Thyroid gland (tissue), 4 donors: ENCODE measurements at regions not wholly inside any gene's neighbourhood (a gene's known extent, or its start where the extent isn't known, plus 50 kb on each side); places are given as distances from the start of the nearest gene placed in this dataset.

Experiments used
- DNase-seq, 2 donors: peaks; one replicate each; pipeline ENCODE4 v3.0.0-alpha.2; 2019
- H3K27ac ChIP-seq, 3 donors: fragments of 200-600 bp; sonication (generic); 1 replicate in 2 of 3; 2 replicates in 1 of 3; pipeline ENCODE4 v1.5.1; 2016 to 2019; ENCODE audit warnings: mild to moderate bottlenecking in 1 of 3, moderate library complexity in 1 of 3
- H3K27me3 ChIP-seq: fragments of 200-600 bp; sonication (generic); one replicate; pipeline ENCODE4 v1.5.1; 2019
- H3K36me3 ChIP-seq, 2 donors: fragments of 200-600 bp; sonication (generic); one replicate each; pipeline ENCODE4 v1.5.1; 2016 to 2019
- H3K4me1 ChIP-seq, 2 donors: fragments of 200-600 bp; sonication (generic); one replicate each; pipeline ENCODE4 v1.5.1; 2017 to 2019
- H3K4me3 ChIP-seq, 3 donors: fragments of 200-600 bp; sonication (generic); replicated peaks in 1 of 3; 1 replicate in 2 of 3; 2 replicates in 1 of 3; pipeline ENCODE4 v1.5.1; 2016; ENCODE audit warnings: mild to moderate bottlenecking in 1 of 3
- H3K9me3 ChIP-seq: fragments of 200-600 bp; sonication (generic); one replicate; pipeline ENCODE4 v1.5.1; 2017
- POLR2A ChIP-seq, 2 donors: fragments of 450-650 bp; IDR thresholded peaks; one replicate each; pipeline ENCODE4 v1.6.1; 2017; ENCODE audit warnings: antibody characterized with exemption in 2 of 2, mild to moderate bottlenecking in 2 of 2, moderate library complexity in 1 of 2
- WGBS, 2 donors: methylation state at CpG; one replicate each; pipeline ENCODE4 v1.1.5; 2017; 5-methylcytosine and 5-hydroxymethylcytosine counted together
- intact Hi-C: fragments of 100-400 bp; cut with DNase I; formaldehyde crosslinking; loops from one replicate; pipeline ENCODE4 v1.15.1; 2023
- TF ChIP-seq, protein P1 (sequence below), 6 experiments: fragments of 200-600 bp in 3 of 6; fragments of 450-650 bp in 3 of 6; sonication (generic) in 3 of 6; IDR thresholded peaks; one replicate each; pipeline ENCODE4 v1.5.1; 2016 to 2019; ENCODE audit warnings: antibody characterized with exemption in 6 of 6, mild to moderate bottlenecking in 2 of 6, inconsistent platforms in 1 of 6, moderate library complexity in 1 of 6

DNA sequence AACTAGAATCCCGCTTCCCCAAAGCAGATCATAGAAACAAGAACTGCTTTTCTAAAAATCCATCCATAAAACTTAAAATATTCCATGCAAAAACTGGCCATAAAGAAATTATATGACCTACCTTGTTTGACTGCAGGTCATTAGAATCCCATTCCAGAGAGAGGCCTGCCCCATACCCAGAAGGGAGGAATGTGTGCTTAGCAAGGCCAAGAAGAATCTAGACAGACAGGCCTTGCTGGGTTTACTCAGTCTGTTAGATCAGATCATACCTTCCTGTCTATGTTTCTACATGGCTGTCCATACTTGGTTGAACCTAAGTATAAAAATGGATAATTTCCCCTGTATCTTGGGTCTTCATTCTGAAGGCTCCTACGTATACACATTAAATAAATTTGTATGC lies 358.8 kb upstream of the TRPC7 start:
- Histone ChIP-seq H3K4me3 (no peak overlapping the region), H3K27ac (no peak overlapping the region), H3K9me3 (no peaks in the 10 kb centered on the region), H3K4me1 (no peaks in the 10 kb centered on the region), H3K36me3 (no peaks in the 10 kb centered on the region), H3K27me3 (no peaks in the 10 kb centered on the region)
- intact Hi-C loops = no loop called here
- no peak for DNase-seq
- TF ChIP-seq, protein P1, sequence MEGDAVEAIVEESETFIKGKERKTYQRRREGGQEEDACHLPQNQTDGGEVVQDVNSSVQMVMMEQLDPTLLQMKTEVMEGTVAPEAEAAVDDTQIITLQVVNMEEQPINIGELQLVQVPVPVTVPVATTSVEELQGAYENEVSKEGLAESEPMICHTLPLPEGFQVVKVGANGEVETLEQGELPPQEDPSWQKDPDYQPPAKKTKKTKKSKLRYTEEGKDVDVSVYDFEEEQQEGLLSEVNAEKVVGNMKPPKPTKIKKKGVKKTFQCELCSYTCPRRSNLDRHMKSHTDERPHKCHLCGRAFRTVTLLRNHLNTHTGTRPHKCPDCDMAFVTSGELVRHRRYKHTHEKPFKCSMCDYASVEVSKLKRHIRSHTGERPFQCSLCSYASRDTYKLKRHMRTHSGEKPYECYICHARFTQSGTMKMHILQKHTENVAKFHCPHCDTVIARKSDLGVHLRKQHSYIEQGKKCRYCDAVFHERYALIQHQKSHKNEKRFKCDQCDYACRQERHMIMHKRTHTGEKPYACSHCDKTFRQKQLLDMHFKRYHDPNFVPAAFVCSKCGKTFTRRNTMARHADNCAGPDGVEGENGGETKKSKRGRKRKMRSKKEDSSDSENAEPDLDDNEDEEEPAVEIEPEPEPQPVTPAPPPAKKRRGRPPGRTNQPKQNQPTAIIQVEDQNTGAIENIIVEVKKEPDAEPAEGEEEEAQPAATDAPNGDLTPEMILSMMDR (IDR thresholded peaks at IDR 0.05) = no peak
- no peak for TF ChIP-seq POLR2A (IDR thresholded peaks at IDR 0.05)
- WGBS, 2 donors = 81 to 94% methylated on average over 2 of the region's 2 CpGs

DNA sequence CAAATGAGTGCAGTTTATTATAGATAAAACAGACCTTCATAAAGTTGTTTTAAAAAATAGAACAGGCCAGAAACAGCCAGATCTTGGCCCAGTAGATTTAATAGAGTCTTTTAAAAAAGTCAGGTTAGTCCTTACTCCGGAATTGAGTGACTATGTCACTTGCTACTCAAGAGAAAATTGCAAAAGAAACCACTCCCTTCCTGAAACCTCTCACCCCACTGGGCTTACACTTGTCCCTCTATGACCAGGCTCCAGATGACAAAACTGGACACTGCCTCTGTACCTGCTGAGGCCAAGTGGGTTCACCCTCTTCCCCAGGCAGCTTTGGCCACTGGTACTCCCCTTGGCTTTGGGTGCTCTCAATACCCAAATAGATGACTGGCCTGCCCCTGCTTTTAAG lies 357.2 kb upstream of the TRPC7 start:
- Histone ChIP-seq H3K9me3 (no peaks in the 10 kb centered on the region), H3K4me3 (no peak overlapping the region), H3K27ac (no peak overlapping the region), H3K36me3 (no peaks in the 10 kb centered on the region), H3K27me3 (no peaks in the 10 kb centered on the region), H3K4me1 (no peaks in the 10 kb centered on the region)
- TF ChIP-seq, protein P1 (IDR thresholded peaks at IDR 0.05) = no peak
- no peak for TF ChIP-seq POLR2A (IDR thresholded peaks at IDR 0.05)
- intact Hi-C loops = no loop called here
- WGBS, 2 donors = 75 to 94% methylated on average over 1 of the region's 1 CpG
- DNase-seq = no peak

DNA sequence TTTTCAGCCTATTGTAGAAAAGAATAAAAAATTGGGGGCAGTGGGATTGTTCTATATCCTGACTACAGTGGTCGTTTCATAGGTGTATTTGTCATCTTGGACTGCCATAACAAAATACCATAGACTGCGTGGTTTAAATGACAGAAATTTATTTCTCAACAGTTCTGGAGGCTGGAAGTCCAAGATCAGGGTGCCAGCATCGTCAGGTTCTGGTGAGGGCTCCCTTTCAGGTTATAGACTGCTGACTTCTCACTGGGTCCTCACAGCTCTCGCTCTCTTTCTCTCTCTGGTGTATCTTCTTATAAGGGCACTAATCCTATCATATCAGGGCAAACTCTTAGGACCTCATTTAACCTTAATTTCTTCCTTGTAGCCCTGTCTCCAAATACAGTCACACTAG lies 356.7 kb upstream of the TRPC7 start:
- H3K4me1 ChIP-seq = no peaks in the 10 kb centered on the region
- H3K9me3 ChIP-seq = no peaks in the 10 kb centered on the region
- intact Hi-C loops = no loop called here
- no peaks in the 10 kb centered on the region for H3K36me3 ChIP-seq
- no peak overlapping the region for H3K27ac ChIP-seq
- WGBS, 2 donors = 87% methylated on average over 4 of the region's 4 CpGs
- DNase-seq = no peak
- no peak for TF ChIP-seq POLR2A (IDR thresholded peaks at IDR 0.05)
- TF ChIP-seq, protein P1 (IDR thresholded peaks at IDR 0.05) = no peak
- no peaks in the 10 kb centered on the region for H3K27me3 ChIP-seq
- no peak overlapping the region for H3K4me3 ChIP-seq

DNA sequence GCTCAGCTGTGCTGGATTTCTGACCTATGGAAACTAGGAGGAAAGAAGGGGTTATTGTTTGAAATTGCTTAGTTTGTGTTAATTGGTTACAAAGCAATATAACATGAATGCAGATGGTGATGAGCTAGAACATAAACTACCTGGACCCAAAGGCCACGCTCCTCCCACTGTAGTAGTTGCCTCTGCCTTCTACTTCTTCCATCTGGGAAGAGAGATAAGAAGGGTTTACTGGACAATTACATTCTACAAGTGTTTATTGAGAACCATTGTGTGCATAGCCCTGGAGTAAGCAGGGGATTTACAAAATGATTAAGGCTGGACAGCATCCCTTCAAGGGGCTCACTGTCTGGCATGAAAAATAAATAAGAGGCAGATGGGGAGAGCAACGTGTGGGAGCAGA lies 355.3 kb upstream of the TRPC7 start:
- no peak for DNase-seq

DNA sequence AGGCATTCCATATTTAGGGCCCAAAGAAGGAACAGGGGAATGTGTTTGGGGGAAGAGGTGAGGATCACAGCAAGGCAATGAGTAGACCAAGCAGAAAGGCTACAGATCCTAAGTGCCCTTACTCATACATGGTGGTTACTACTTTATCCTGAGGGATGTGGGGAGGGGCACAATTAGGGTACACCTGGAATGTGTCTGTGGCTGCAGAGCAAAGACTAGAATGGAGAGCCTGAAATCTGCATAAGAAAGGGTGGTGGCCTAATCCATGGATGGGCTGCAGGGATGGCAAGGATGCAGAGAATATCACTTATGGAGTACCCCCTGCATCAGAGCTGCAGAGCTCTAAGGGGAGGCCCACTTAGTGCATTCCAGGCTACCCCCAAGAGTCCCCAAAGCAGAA lies 352.6 kb upstream of the TRPC7 start:
- no peak for DNase-seq

More for the DNA sequence above, 355.3 kb upstream of the TRPC7 start:
- 64 to 66% methylated on average over 2 of the region's 2 CpGs for WGBS, 2 donors
- intact Hi-C loops = no loop called here
- H3K4me1 ChIP-seq = no peaks in the 10 kb centered on the region
- no peak overlapping the region for H3K27ac ChIP-seq
- TF ChIP-seq, protein P1 (IDR thresholded peaks at IDR 0.05) = no peak
- TF ChIP-seq POLR2A (IDR thresholded peaks at IDR 0.05) = no peak
- no peak overlapping the region for H3K4me3 ChIP-seq
- H3K36me3 ChIP-seq = no peaks in the 10 kb centered on the region
- no peaks in the 10 kb centered on the region for H3K27me3 ChIP-seq
- no peaks in the 10 kb centered on the region for H3K9me3 ChIP-seq

More for the DNA sequence above, 352.6 kb upstream of the TRPC7 start:
- H3K9me3 ChIP-seq = no peaks in the 10 kb centered on the region
- no peak overlapping the region for H3K27ac ChIP-seq
- no peak for TF ChIP-seq POLR2A (IDR thresholded peaks at IDR 0.05)
- TF ChIP-seq, protein P1 (IDR thresholded peaks at IDR 0.05) = no peak
- intact Hi-C loops = no loop called here
- no peaks in the 10 kb centered on the region for H3K27me3 ChIP-seq
- no peaks in the 10 kb centered on the region for H3K36me3 ChIP-seq
- no peak overlapping the region for H3K4me3 ChIP-seq
- H3K4me1 ChIP-seq = no peaks in the 10 kb centered on the region
